ENCODE measurements at regions not wholly inside any gene's neighbourhood (a gene's known extent, or its start where the extent isn't known, plus 50 kb on each side); places are given as distances from the start of the nearest gene placed in this dataset.
"Not testable (repeated sequence)": the region's sequence is repeated elsewhere in the genome, so short reads cannot be mapped to it uniquely, and the experiment has no call there.

DNA sequence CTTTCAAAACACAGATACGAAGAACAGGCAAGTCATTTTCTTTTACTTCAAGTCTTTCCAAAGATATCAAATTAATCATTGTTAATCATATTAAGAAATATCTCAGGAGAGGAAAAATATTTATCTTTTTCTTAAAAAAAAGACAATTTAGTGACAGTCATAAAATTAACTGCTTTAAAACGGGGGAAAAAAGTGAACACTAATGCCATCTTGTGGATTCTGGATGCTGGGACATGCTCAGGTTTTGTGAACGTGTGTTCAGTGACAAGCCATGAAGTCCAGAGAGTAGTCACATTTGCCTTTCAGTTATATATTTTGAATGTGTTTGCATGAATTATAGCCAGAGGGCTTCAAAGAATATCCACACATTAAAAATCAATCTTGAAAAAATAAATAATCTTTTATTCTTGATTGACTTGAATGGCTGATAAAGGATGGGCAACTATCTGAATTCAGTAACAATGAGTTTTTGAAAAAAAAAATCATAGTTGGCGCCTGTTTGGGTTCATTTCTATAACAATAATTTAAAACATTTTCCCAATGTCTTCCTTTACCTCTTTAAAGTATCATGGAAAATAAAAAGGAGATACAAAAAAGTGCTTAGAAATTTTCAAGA, 74.7 kb upstream of the NOX3 start:
- H3K27me3 Mint-ChIP-seq = peaks cover 2% of the 10 kb centered on the region
- no peak overlapping the region for H3K27ac Mint-ChIP-seq
- H3K4me3 Mint-ChIP-seq = no peak overlapping the region
- peaks cover 10% of the 10 kb centered on the region for H3K4me1 Mint-ChIP-seq
- peaks cover 7% of the 10 kb centered on the region for H3K9me3 Mint-ChIP-seq
- DNase-seq = peak; percentile 71
- intact Hi-C loops (cut with micrococcal nuclease) = loop anchor here (1.0 to 5.0 kb wide), 2 partner anchors 203 to 853 kb away; no protein-coding TSS in a partner anchor
- no peaks in the 10 kb centered on the region for H3K36me3 Mint-ChIP-seq (ENCODE audit: low read depth)

DNA sequence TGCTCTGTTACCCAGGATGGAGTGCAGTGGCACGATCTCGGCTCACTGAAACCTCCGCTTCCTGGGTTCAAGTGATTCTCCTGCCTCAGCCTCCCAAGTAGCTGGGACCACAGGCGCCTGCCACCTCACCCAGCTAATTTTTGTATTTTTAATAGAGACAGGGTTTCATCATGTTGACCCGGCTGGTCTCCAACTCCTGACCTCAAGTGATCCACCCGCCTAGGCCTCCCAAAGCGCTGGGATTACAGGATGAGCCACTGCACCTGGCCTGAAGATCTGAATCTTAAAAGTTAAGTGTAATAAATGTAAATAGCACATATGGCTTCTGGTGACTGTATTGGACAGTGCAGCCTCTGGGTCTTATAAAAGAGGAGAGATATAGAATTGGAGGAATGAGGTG, 74.2 kb upstream of the NOX3 start:
- intact Hi-C loops (cut with micrococcal nuclease) = loop anchor here (1.0 to 5.0 kb wide), 3 partner anchors 203 to 853 kb away; no protein-coding TSS in a partner anchor
- not testable (repeated sequence) for DNase-seq; H3K4me3 Mint-ChIP-seq; H3K9me3 Mint-ChIP-seq; H3K36me3 Mint-ChIP-seq (ENCODE audit: low read depth); H3K27me3 Mint-ChIP-seq; H3K27ac Mint-ChIP-seq; H3K4me1 Mint-ChIP-seq

DNA sequence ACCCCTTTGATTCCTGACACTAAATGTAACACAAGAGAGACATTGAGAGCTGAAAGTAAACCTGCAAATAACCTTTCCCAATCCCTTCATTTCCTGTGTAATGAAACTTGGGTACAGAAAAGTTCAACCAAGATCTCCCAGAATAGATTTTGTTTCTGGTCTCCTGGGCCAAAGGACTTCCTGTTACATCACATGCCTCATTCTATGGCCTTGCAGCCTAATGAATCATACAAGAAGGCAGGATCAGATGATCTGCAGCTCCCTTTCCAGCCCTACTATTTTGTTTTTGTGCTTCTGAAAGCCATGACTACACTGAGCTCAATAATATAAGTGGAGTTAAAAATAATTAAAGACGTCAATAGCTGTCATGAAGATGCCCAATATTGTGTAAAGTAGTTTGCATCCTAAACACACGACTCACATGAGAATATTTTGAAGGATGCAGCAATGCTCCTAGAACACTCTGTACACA, 73.4 kb upstream of the NOX3 start:
- H3K4me3 Mint-ChIP-seq = no peak overlapping the region
- H3K36me3 Mint-ChIP-seq (ENCODE audit: low read depth) = peaks cover 1% of the 10 kb centered on the region
- intact Hi-C loops (cut with micrococcal nuclease) = loop anchor here (5.0 kb wide), 1 partner anchor 352 kb away; no protein-coding TSS in a partner anchor
- H3K27me3 Mint-ChIP-seq = no peaks in the 10 kb centered on the region
- no peak for DNase-seq
- H3K9me3 Mint-ChIP-seq = peaks cover 9% of the 10 kb centered on the region
- peaks cover 15% of the 10 kb centered on the region for H3K4me1 Mint-ChIP-seq
- no peak overlapping the region for H3K27ac Mint-ChIP-seq

DNA sequence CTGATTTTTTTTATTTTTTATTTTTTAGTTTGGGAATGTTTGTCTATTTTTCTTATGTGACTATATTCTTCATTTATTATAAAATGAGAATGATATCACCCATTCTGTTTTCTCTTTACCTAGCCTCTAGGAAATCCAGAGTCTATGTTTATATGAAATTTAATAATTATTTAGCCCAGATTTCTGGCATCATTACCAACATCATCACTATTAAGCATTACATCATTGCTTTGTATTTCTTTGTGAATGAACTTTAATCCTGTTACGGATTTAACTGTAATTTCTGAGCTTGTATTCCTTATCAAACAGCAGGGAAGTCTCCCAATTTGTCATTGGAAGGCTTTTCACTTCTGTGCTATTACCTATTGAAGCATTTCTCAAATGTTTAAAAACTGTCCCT, 72.7 kb upstream of the NOX3 start:
- H3K27ac Mint-ChIP-seq = no peak overlapping the region
- peaks cover 1% of the 10 kb centered on the region for H3K36me3 Mint-ChIP-seq (ENCODE audit: low read depth)
- no peak for DNase-seq
- intact Hi-C loops (cut with micrococcal nuclease) = loop anchor here (5.0 kb wide), 1 partner anchor 351 kb away; no protein-coding TSS in a partner anchor
- H3K27me3 Mint-ChIP-seq = no peaks in the 10 kb centered on the region
- H3K9me3 Mint-ChIP-seq = peaks cover 9% of the 10 kb centered on the region
- peaks cover 19% of the 10 kb centered on the region for H3K4me1 Mint-ChIP-seq
- H3K4me3 Mint-ChIP-seq = no peak overlapping the region

DNA sequence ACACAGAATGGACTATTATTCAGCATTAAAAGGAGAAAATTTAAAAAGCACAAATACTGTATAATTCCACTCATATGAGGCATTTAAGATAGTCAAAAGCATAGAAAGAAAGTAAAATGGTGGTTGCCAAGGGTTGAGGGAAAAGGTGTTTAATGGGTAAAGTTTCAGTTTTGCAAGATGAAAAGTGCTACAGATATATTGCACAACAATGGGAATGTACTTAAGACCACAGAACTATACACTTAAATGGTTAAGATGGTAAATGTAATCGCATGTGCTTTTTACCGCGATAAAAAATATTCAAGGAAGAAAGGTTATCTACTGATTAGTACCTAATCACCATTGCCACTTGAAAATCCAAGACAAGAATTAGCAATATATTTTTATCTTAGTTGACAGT, 71.8 kb upstream of the NOX3 start:
- H3K27ac Mint-ChIP-seq = no peak overlapping the region
- H3K36me3 Mint-ChIP-seq (ENCODE audit: low read depth) = peaks cover 1% of the 10 kb centered on the region
- H3K27me3 Mint-ChIP-seq = no peaks in the 10 kb centered on the region
- intact Hi-C loops (cut with micrococcal nuclease) = loop anchor here (5.0 kb wide), 1 partner anchor 350 kb away; no protein-coding TSS in a partner anchor
- H3K9me3 Mint-ChIP-seq = peaks cover 9% of the 10 kb centered on the region
- peaks cover 19% of the 10 kb centered on the region for H3K4me1 Mint-ChIP-seq
- no peak overlapping the region for H3K4me3 Mint-ChIP-seq
- no peak for DNase-seq

DNA sequence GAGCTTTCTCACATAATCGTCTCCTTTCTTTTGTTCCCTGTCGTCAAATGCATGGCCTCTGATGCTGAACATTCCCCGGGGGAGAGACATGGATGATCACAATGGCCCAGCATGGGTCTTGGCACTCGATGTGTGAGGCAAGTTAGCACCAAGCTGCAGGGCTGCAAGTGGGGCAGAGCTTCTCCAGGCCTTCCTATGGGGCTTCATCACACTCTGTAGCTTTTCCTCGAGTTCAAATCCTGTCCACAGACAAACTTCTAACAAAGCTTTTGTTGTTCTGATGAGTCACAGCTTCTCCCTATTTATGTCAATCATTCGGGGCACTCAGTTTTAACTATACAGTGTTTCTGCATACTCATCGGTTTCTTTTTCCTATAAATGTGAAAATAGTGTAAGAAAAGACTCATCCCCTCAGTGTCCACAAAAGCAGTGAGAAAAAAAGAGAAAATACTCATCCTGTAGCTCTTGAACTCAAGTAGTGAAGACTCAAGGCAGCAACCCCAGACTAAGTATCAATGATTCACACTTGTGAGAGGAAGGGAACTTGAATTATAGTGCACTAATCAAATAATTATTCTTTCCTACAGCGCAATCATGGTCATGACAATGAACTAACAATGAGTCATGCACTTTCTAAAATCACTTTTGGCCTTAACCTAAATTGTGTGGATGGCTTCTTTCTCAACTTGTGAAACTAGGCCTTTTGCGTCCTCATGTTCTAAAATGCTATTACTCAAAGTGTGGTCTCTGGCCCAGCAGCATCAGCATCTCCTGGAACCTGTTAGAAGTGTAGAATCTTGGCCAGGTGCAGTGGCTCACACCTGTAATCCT, 68.4 kb upstream of the NOX3 start:
- intact Hi-C loops (cut with micrococcal nuclease) = loop anchor here (1.0 kb wide), 1 partner anchor 106 kb away; no protein-coding TSS in a partner anchor
- peaks cover 9% of the 10 kb centered on the region for H3K9me3 Mint-ChIP-seq
- DNase-seq = no peak
- peak overlapping the region; percentile 68 for H3K27ac Mint-ChIP-seq
- peaks cover 1% of the 10 kb centered on the region for H3K36me3 Mint-ChIP-seq (ENCODE audit: low read depth)
- no peaks in the 10 kb centered on the region for H3K27me3 Mint-ChIP-seq
- H3K4me1 Mint-ChIP-seq = peaks cover 15% of the 10 kb centered on the region
- no peak overlapping the region for H3K4me3 Mint-ChIP-seq

DNA sequence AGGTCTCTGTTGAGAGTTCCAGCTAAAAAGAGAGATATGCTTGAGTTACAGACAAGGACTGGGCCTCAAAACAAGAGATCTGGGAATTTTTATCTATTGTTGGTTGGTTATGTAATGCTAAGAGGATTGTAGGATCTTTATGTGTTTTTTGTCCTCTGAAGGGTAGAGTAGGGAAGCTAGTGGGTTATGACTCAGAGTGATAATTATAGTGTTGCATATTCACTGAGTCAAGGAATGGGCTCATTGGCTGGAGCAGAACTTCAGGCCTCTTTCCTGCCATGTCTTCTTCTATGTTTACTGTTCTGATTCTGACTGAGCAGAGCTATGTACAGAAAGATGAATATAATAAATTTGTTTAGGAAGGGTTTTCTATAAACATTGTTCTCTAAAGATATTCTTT, 66.1 kb upstream of the NOX3 start:
- H3K36me3 Mint-ChIP-seq (ENCODE audit: low read depth) = peaks cover 1% of the 10 kb centered on the region
- no peak overlapping the region for H3K27ac Mint-ChIP-seq

DNA sequence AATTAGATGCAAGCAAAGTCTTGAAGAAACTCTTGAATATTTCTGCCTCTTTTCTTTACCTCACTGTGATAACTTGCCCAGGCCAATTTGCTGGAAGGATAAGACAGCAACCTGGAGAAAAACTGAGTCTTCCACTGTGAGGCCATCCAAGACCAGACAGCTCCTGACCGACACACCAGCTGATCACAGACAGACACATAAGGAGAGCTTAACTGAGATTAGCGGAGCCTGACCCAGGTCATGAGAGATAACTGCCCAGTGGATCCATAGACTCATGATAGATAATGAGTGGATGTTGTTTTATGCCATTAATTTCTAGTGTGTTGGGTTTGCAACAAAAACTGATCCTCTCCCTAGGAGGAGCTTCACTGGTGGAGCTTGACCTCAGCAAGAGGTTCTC, 64.4 kb upstream of the NOX3 start:
- H3K27me3 Mint-ChIP-seq = no peaks in the 10 kb centered on the region
- peaks cover 12% of the 10 kb centered on the region for H3K4me1 Mint-ChIP-seq
- no peak overlapping the region for H3K27ac Mint-ChIP-seq
- DNase-seq = no peak
- intact Hi-C loops (cut with micrococcal nuclease) = no loop called here
- H3K9me3 Mint-ChIP-seq = peaks cover 3% of the 10 kb centered on the region
- H3K4me3 Mint-ChIP-seq = no peak overlapping the region
- peaks cover 1% of the 10 kb centered on the region for H3K36me3 Mint-ChIP-seq (ENCODE audit: low read depth)

More for the DNA sequence above, 66.1 kb upstream of the NOX3 start:
- peaks cover 3% of the 10 kb centered on the region for H3K9me3 Mint-ChIP-seq
- DNase-seq = no peak
- no peak overlapping the region for H3K4me3 Mint-ChIP-seq
- intact Hi-C loops (cut with micrococcal nuclease) = no loop called here
- no peaks in the 10 kb centered on the region for H3K27me3 Mint-ChIP-seq
- peaks cover 12% of the 10 kb centered on the region for H3K4me1 Mint-ChIP-seq

DNA sequence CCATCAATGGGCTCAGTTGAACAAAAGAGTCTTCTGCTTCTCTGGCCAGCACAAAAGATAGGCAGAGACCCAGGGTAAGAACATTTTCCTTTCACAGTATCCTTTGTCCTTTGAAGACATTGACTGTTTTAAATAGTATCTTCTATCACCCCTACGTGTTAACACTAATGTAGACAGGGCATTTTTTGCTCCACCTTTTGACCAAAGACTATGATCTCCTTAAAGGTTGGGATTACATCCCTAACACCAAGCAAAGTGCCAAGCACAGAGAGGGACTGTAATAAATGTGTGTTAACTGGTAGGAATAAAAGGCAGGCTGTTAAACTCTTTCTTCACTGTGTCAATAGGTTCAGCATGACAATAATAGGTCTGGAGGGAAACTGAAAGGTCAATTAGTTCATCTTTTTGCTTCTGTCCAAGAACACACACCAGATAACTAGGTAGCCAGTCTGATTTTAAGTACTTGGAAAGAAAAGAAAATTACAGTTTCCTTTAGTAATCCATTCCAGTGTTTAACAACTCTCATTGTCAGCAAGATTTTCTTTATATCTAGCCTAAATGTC, 63.6 kb upstream of the NOX3 start:
- no peak for DNase-seq
- no peaks in the 10 kb centered on the region for H3K36me3 Mint-ChIP-seq (ENCODE audit: low read depth)
- intact Hi-C loops (cut with micrococcal nuclease) = no loop called here

DNA sequence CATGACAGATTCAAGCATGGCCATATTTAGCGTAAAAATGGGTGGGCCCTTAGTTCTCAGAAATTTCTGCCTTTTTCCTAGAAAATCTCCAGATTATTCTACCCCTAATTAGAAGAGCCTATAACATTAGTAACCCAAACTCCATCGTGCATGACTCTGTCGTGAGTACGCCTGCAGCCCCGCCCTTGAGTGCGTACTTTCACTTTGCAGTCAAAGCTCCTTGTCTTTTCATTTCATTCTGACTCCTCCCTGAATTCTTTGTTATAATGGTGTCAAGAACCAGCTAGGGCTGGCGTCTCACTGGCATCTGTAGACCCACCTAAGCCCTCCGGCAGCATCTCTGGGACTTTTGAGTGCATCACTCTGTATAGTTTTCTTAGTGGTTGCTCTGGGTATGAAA, 61.7 kb upstream of the NOX3 start:
- H3K27me3 Mint-ChIP-seq = no peaks in the 10 kb centered on the region
- no peak for DNase-seq
- intact Hi-C loops (cut with micrococcal nuclease) = no loop called here
- peaks cover 3% of the 10 kb centered on the region for H3K4me1 Mint-ChIP-seq
- H3K9me3 Mint-ChIP-seq = no peaks in the 10 kb centered on the region
- H3K27ac Mint-ChIP-seq = no peak overlapping the region
- H3K4me3 Mint-ChIP-seq = no peak overlapping the region
- no peaks in the 10 kb centered on the region for H3K36me3 Mint-ChIP-seq (ENCODE audit: low read depth)

More for the DNA sequence above, 63.6 kb upstream of the NOX3 start:
- Mint-ChIP-seq H3K4me1 (peaks cover 9% of the 10 kb centered on the region), H3K27me3 (no peaks in the 10 kb centered on the region), H3K27ac (no peak overlapping the region), H3K9me3 (peaks cover under 1% of the 10 kb centered on the region), H3K4me3 (no peak overlapping the region)

DNA sequence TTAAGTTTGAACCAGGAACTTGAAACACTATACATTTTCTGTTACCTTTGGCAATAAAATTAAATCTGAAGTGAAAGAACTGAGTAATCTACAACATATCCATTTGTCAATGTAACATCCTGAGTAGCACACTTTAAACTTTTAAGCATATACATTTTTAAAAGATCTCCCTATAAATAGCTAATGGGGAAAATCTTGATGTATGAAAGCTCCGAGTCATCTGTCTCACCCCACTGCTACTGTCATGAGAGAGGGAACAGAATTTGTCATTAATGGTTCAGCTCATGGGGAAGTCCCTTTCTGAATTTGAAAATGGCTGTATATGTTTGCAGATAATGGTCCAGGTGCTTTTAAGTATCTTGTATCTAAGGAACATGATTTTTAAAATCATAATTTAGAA, 55.2 kb upstream of the NOX3 start:
- no peak overlapping the region for H3K4me3 Mint-ChIP-seq

DNA sequence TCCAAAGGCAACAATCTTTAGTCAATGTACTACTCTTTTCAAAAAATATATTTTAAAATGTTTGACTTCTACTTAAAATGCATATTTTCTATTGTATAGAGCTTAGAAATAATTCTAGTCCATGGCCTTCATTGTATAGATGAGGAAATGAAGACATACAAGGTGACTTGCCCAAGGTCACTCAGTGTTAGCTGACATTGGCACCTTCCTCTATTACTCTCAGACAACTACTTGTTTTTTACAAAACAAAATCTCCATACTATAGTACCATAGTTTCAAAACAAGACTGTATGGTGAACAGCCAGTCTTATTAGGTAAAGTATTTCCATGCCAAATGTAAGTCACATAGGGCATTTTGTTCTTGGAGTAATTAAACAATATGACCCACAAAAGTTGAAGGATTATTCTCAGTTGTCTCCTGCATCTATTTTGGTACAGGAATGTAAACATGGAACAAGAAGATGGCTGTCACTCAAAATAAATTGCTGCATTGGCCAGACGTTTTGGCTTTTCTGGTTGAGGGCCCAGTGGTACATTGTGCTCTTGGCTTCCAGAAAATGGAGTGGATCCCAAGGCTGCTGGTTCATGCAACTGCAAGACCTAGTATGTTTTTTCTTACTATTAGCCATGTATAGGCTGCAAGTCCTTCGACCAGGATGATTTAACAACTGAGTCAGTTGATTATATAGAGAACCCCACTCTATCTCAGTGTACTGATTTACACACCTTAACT, 54.3 kb upstream of the NOX3 start:
- Mint-ChIP-seq H3K4me1 (no peaks in the 10 kb centered on the region), H3K4me3 (no peak overlapping the region), H3K9me3 (peaks cover under 1% of the 10 kb centered on the region), H3K27me3 (peaks cover 2% of the 10 kb centered on the region), H3K27ac (no peak overlapping the region), H3K36me3 (ENCODE audit: low read depth) (no peaks in the 10 kb centered on the region)
- intact Hi-C loops (cut with micrococcal nuclease) = no loop called here
- no peak for DNase-seq

More for the DNA sequence above, 55.2 kb upstream of the NOX3 start:
- DNase-seq = no peak
- no peaks in the 10 kb centered on the region for H3K36me3 Mint-ChIP-seq (ENCODE audit: low read depth)
- intact Hi-C loops (cut with micrococcal nuclease) = no loop called here
- no peaks in the 10 kb centered on the region for H3K9me3 Mint-ChIP-seq
- peaks cover under 1% of the 10 kb centered on the region for H3K27me3 Mint-ChIP-seq
- no peaks in the 10 kb centered on the region for H3K4me1 Mint-ChIP-seq
- no peak overlapping the region for H3K27ac Mint-ChIP-seq

DNA sequence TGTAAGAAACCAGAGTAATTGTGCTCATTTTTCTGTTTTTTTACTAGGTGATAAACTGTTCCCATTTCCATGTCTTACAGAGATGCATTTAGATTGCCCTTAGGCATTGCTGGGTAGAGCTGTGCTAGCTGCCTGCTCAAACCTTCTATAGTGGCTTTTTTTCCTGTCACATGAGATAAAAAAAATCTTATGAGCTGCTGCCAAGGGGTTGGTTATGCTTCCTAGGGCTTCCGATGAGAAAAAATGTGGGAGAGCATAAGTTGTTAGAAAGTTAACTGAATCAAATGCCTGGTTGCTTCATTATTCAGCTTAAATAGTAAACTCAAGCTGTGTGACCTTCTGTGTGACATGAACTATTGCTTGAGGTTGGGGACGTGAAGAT, 50.0 kb upstream of the NOX3 start:
- Mint-ChIP-seq H3K4me3 (no peak overlapping the region), H3K27me3 (peaks cover 2% of the 10 kb centered on the region), H3K9me3 (peaks cover 6% of the 10 kb centered on the region), H3K36me3 (ENCODE audit: low read depth) (no peaks in the 10 kb centered on the region), H3K4me1 (no peaks in the 10 kb centered on the region), H3K27ac (no peak overlapping the region)
- intact Hi-C loops (cut with micrococcal nuclease) = no loop called here
- DNase-seq = no peak
